ENCODE measurements at regions not wholly inside any gene's neighbourhood (a gene's known extent, or its start where the extent isn't known, plus 50 kb on each side); places are given as distances from the start of the nearest gene placed in this dataset.

DNA sequence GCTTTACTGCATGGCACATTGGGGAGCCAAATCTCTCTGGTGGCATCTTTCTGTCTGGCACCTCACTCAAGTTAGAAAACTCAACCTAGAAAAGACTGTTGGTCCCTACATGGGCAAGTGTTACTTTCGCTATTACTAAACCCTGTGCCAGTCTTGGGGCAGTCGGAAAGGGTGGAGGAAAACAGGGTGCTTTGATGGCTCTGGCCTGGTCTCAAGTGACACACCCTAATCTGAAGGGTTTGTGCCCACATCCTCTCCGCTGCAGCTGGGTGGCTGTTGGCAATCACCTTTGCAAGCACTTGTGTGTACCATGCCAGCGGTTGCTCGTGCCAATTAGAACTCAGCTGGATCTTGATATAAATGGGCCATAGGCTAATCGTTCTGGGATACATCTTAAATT is 159.8 kb upstream of the ITGB1 start:
- TF ChIP-seq, protein P1, sequence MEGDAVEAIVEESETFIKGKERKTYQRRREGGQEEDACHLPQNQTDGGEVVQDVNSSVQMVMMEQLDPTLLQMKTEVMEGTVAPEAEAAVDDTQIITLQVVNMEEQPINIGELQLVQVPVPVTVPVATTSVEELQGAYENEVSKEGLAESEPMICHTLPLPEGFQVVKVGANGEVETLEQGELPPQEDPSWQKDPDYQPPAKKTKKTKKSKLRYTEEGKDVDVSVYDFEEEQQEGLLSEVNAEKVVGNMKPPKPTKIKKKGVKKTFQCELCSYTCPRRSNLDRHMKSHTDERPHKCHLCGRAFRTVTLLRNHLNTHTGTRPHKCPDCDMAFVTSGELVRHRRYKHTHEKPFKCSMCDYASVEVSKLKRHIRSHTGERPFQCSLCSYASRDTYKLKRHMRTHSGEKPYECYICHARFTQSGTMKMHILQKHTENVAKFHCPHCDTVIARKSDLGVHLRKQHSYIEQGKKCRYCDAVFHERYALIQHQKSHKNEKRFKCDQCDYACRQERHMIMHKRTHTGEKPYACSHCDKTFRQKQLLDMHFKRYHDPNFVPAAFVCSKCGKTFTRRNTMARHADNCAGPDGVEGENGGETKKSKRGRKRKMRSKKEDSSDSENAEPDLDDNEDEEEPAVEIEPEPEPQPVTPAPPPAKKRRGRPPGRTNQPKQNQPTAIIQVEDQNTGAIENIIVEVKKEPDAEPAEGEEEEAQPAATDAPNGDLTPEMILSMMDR (IDR thresholded peaks at IDR 0.05), result no peak
- TF ChIP-seq EP300 (IDR thresholded peaks at IDR 0.05; ENCODE audit: low read depth) (no peak), POLR2A (IDR thresholded peaks at IDR 0.05) (no peak)
